Panc1 (cell line): ENCODE measurements at regions not wholly inside any gene's neighbourhood (a gene's known extent, or its start where the extent isn't known, plus 50 kb on each side); places are given as distances from the start of the nearest gene placed in this dataset.

Source experiments
- ATAC-seq: fragments of 200-7000 bp; cut with Tn5 transposase; 2 replicates; pipeline ENCODE4 v1.9.1; 2020; ENCODE audit warnings: mild to moderate bottlenecking, moderate library complexity
- BruUV-seq: library from RNA; stranded (reverse); fragments of 400-500 nt; replicated peaks from 2 replicates; lab custom pipeline; 2021; lab: Mats Ljungman, UMichigan
- CTCF ChIA-PET: fragments of 300-600 bp; sonication (Branson Sonifier 250); formaldehyde crosslinking; loops from one replicate; lab custom pipeline; 2022; ENCODE audit warnings: antibody characterized with exemption; lab: Charles Lee
- POLR2A ChIA-PET: fragments of 300-600 bp; sonication (Branson Sonifier 250); formaldehyde crosslinking; loops from one replicate; lab custom pipeline; 2022; ENCODE audit warnings: antibody characterized with exemption; lab: Charles Lee
- DNase-seq: peaks from one replicate; pipeline ENCODE4 v3.0.0-alpha.2; 2010; ENCODE audit warnings: low read depth, low spot score
- H3K27ac ChIP-seq: 2 replicates; pipeline ENCODE4 v1.5.1; 2011; ENCODE audit warnings: mild to moderate bottlenecking, low read length, inconsistent platforms
- H3K27me3 ChIP-seq: fragments of 200-500 bp; sonication (Bioruptor generic); 2 replicates; pipeline ENCODE4 v1.6.0; 2014; ENCODE audit warnings: low read length, inconsistent platforms; ENCODE audit not compliant: control insufficient read depth, insufficient read depth
- H3K36me3 ChIP-seq: fragments of 200-500 bp; sonication (Bioruptor generic); 2 replicates; pipeline ENCODE4 v1.5.1; 2014; ENCODE audit warnings: inconsistent platforms, mild to moderate bottlenecking, low read length, moderate library complexity; ENCODE audit not compliant: control insufficient read depth, insufficient read depth
- H3K4me1 ChIP-seq: 2 replicates; pipeline ENCODE4 v1.5.1; 2011; ENCODE audit warnings: inconsistent platforms, mild to moderate bottlenecking, low read length, moderate library complexity; ENCODE audit not compliant: control insufficient read depth, insufficient read depth
- H3K4me3 ChIP-seq, 2 experiments: 2 replicates each; pipeline ENCODE4 v1.5.1; 2011 to 2012; ENCODE audit warnings: low read depth in 2 of 2, low read length in 2 of 2, mild to moderate bottlenecking in 2 of 2, inconsistent platforms in 1 of 2, moderate library complexity in 1 of 2
- H3K9me3 ChIP-seq: fragments of 200-500 bp; sonication (Bioruptor generic); 2 replicates; pipeline ENCODE4 v1.5.1; 2014; ENCODE audit warnings: low read depth, mild to moderate bottlenecking, inconsistent platforms, low read length, moderate library complexity; ENCODE audit not compliant: control insufficient read depth, insufficient read depth
- CTCF ChIP-seq: fragments of 450-650 bp; IDR thresholded peaks from 2 replicates; pipeline ENCODE4 v1.5.1; 2017; ENCODE audit warnings: mild to moderate bottlenecking
- POLR2AphosphoS5 ChIP-seq: IDR thresholded peaks from 2 replicates; pipeline ENCODE4 v1.6.1; 2012; ENCODE audit warnings: mild to moderate bottlenecking, low read depth, low read length, moderate library complexity
- REST ChIP-seq, 2 experiments: IDR thresholded peaks; 2 replicates each; pipeline ENCODE4 v1.6.1; 2011 to 2012; ENCODE audit warnings: low read depth in 2 of 2, control low read depth in 1 of 2, low read length in 1 of 2, mild to moderate bottlenecking in 1 of 2, moderate library complexity in 1 of 2; ENCODE audit not compliant: insufficient read depth in 1 of 2
- SIN3A ChIP-seq: IDR thresholded peaks from 2 replicates; pipeline ENCODE4 v1.6.1; 2012; ENCODE audit warnings: low read depth, mild to moderate bottlenecking, low read length, moderate library complexity, borderline replicate concordance; ENCODE audit not compliant: insufficient read depth
- TCF7L2 ChIP-seq: IDR thresholded peaks from 2 replicates; pipeline ENCODE4 v1.6.1; 2011; ENCODE audit warnings: mild to moderate bottlenecking, low read depth, low read length, inconsistent platforms
- in situ Hi-C: cut with HindIII; loops from 2 replicates; pipeline ENCODE4 v1.10.0; 2016; ENCODE audit warnings: low sequenced_read_pairs, low pct_unique_long_range_greater_than_20kb
- intact Hi-C: fragments of 100-400 bp; cut with micrococcal nuclease; formaldehyde crosslinking; loops from one replicate; pipeline ENCODE4 v1.10.0; 2022; ENCODE audit not compliant: unreplicated experiment

GRCh38 chr14:23863836-23864235, 89.7 kb upstream of the DHRS4 start:
- no peak overlapping the region for H3K27ac ChIP-seq
- TF ChIP-seq POLR2AphosphoS5 (no peak), CTCF (no peak), TCF7L2 (no peak), SIN3A (no peak), REST (IDR thresholded peaks at IDR 0.05; ENCODE audit: insufficient read depth in 1 of 2, low read depth in 2 of 2, low read length in 1 of 2) (no peak)
- ATAC-seq (no peak), DNase-seq (no peak)
- no peak overlapping the region for H3K4me3 ChIP-seq
- ChIA-PET CTCF (no interaction called here), POLR2A (no interaction called here)
- intact Hi-C loops: no loop called here
- H3K27me3 ChIP-seq: no peaks in the 10 kb centered on the region
- H3K36me3 ChIP-seq: no peaks in the 10 kb centered on the region
- H3K9me3 ChIP-seq: no peaks in the 10 kb centered on the region
- no peaks in the 10 kb centered on the region for H3K4me1 ChIP-seq
- no TSS peak for BruUV-seq
- in situ Hi-C loops: no loop called here

- no peak for TF ChIP-seq POLR2AphosphoS5
- no peak for TF ChIP-seq SIN3A
- TF ChIP-seq CTCF: no peak
- TF ChIP-seq TCF7L2: no peak
- no peak for TF ChIP-seq REST (IDR thresholded peaks at IDR 0.05; ENCODE audit: insufficient read depth in 1 of 2, low read depth in 2 of 2, low read length in 1 of 2)
- H3K4me1 ChIP-seq: no peaks in the 10 kb centered on the region
- ChIA-PET POLR2A (no interaction called here), CTCF (interaction anchor here (0.6 kb wide), 1 partner anchor 11 kb away, joined by 3 read pairs; no protein-coding TSS in a partner anchor)
- H3K4me3 ChIP-seq: no peak overlapping the region
- DNase-seq (no peak), ATAC-seq (no peak)
- BruUV-seq: no TSS peak
- H3K27ac ChIP-seq: no peak overlapping the region
- no peaks in the 10 kb centered on the region for H3K27me3 ChIP-seq
- in situ Hi-C loops: no loop called here
- H3K9me3 ChIP-seq: no peaks in the 10 kb centered on the region
- intact Hi-C loops: no loop called here
- H3K36me3 ChIP-seq: no peaks in the 10 kb centered on the region
These were observed 89.3 kb upstream of the DHRS4 start for GRCh38 chr14:23864259-23864658.
